Neural crest cell (in vitro differentiated cells): ENCODE measurements at regions not wholly inside any gene's neighbourhood (a gene's known extent, or its start where the extent isn't known, plus 50 kb on each side); places are given as distances from the start of the nearest gene placed in this dataset.

Source experiments
- DNase-seq: peaks from one replicate; pipeline ENCODE4 v3.0.0; 2021; ENCODE audit warnings: low read depth, mixed read lengths, low spot score
- H3K27ac Mint-ChIP-seq: one replicate; pipeline ENCODE4 v1.8.0; 2021; ENCODE audit warnings: mild to moderate bottlenecking, mixed read lengths; ENCODE audit not compliant: unreplicated experiment
- H3K27me3 Mint-ChIP-seq: 2 replicates; pipeline ENCODE4 v1.8.0; 2021; ENCODE audit warnings: low read depth, mild to moderate bottlenecking, mixed read lengths
- H3K36me3 Mint-ChIP-seq: 2 replicates; pipeline ENCODE4 v1.8.0; 2021; ENCODE audit warnings: low read depth, mild to moderate bottlenecking, mixed read lengths
- H3K4me1 Mint-ChIP-seq: 2 replicates; pipeline ENCODE4 v1.8.0; 2021; ENCODE audit warnings: mixed read lengths
- H3K4me3 Mint-ChIP-seq: one replicate; pipeline ENCODE4 v1.8.0; 2021; ENCODE audit warnings: mild to moderate bottlenecking, mixed read lengths
- H3K9me3 Mint-ChIP-seq: 2 replicates; pipeline ENCODE4 v1.8.0; 2021; ENCODE audit warnings: mixed read lengths
- TF ChIP-seq, protein P1 (sequence below): fragments of 200-600 bp; sonication (generic); conservative IDR thresholded peaks from 2 replicates; pipeline ENCODE4 v1.5.0; 2021; ENCODE audit warnings: antibody characterized with exemption, mild to moderate bottlenecking

DNA sequence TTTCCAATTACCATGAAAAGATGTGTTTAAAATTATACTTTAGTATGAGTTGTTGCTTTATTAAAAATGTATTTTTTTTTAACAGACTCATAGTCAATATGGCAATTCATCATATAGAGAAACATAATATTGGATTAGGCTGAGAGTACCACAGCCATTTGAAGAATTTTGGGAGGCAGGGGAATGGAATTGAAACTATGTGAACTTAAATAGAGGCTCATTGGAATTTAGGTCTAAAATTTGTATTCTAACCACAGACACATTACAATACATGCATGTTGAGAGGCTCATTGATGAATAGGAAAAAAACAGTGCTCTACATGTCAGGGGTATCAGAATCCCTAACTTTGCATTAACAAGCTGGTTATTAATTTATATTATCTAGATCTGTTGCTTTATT lies 269.6 kb downstream of the DKK2 start:
- Mint-ChIP-seq H3K4me1 (no peaks in the 10 kb centered on the region), H3K36me3 (no peaks in the 10 kb centered on the region), H3K9me3 (peaks cover 3% of the 10 kb centered on the region), H3K4me3 (no peak overlapping the region), H3K27me3 (peaks cover 2% of the 10 kb centered on the region), H3K27ac (no peak overlapping the region)
- DNase-seq = no peak
- TF ChIP-seq, protein P1, sequence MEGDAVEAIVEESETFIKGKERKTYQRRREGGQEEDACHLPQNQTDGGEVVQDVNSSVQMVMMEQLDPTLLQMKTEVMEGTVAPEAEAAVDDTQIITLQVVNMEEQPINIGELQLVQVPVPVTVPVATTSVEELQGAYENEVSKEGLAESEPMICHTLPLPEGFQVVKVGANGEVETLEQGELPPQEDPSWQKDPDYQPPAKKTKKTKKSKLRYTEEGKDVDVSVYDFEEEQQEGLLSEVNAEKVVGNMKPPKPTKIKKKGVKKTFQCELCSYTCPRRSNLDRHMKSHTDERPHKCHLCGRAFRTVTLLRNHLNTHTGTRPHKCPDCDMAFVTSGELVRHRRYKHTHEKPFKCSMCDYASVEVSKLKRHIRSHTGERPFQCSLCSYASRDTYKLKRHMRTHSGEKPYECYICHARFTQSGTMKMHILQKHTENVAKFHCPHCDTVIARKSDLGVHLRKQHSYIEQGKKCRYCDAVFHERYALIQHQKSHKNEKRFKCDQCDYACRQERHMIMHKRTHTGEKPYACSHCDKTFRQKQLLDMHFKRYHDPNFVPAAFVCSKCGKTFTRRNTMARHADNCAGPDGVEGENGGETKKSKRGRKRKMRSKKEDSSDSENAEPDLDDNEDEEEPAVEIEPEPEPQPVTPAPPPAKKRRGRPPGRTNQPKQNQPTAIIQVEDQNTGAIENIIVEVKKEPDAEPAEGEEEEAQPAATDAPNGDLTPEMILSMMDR = no peak

DNA sequence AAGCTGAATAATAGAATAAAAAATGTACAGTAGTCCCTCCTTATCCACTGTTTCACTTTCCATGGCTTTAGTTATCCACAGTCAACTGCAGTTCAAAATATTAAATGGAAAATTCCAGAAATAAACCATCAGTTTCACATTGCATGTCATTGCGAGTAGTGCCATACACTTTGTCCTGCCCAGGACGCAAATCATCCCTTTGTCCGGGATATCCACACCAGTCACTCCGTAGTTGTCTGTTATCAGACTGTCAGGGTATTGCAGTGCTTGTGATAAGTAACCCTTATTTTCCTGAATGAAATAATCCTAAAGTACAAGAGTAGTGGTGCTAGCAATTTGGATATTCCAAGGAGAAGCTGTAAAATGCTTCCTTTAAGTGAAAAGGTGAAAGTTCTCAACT lies 271.3 kb downstream of the DKK2 start:
- Mint-ChIP-seq H3K27ac (no peak overlapping the region), H3K27me3 (no peaks in the 10 kb centered on the region), H3K36me3 (no peaks in the 10 kb centered on the region), H3K9me3 (peaks cover 2% of the 10 kb centered on the region), H3K4me1 (no peaks in the 10 kb centered on the region), H3K4me3 (no peak overlapping the region)
- DNase-seq = no peak
- TF ChIP-seq, protein P1 = no peak

DNA sequence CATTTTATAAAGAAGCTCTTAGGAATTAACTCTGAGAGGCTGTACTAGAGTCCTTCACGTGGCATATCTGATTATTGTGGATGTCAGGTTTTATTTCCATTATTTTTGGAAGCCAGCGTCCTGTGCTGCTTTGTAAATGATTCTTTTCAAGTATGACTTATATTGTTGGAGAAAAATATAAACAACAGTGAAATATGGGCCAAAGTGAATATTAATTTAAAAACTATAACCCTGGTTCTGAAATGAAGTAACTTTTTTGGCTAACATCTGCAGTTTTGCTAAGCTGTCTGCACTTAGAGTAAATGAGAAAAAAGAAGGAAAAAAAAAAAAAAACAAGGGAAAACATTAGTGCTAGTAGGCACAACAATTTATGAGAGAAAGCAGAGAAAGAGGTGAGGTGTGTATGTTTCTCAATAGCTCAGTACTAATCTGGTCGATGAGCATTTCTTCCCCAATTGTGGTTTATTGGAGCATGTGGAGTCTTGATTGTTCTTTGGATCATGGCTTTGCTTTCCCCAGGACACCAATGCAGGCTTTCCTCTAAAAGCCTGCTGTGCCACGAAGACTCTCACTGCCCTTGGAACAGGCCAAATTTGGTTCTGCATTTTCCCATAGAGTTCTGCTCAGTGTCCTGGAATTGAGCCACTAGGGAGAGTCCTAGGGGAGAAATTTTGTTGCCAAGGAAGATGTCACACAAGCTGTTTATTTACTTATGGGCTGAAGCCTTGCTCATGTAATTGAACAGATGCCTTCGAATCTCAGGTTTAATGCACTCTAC lies 273.3 kb downstream of the DKK2 start:
- no peaks in the 10 kb centered on the region for H3K4me1 Mint-ChIP-seq
- TF ChIP-seq, protein P1 = no peak
- no peak for DNase-seq
- H3K27ac Mint-ChIP-seq = no peak overlapping the region
- no peaks in the 10 kb centered on the region for H3K9me3 Mint-ChIP-seq
- H3K27me3 Mint-ChIP-seq = no peaks in the 10 kb centered on the region
- H3K36me3 Mint-ChIP-seq = no peaks in the 10 kb centered on the region
- no peak overlapping the region for H3K4me3 Mint-ChIP-seq

DNA sequence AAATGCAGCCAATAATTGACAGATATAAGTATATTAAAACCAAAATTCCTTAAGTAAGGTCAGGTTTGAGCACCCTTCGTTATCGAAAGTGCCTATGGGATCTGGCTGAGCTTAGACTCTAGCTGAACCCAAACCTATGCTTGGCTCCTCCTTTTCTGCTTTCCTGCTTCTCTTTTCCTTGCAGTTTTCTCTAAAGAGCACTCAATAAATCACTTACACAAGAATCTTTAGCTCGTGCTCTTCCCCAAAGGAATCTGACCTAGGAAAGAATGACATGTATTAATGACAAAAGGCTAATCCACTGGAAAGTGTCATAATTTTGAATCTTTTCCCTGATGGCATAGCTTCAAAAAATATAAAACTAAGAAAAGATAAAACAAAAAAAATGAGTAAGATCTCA lies 282.7 kb downstream of the DKK2 start:
- Mint-ChIP-seq H3K4me1 (no peaks in the 10 kb centered on the region), H3K4me3 (no peak overlapping the region), H3K9me3 (no peaks in the 10 kb centered on the region), H3K27ac (no peak overlapping the region), H3K27me3 (no peaks in the 10 kb centered on the region), H3K36me3 (no peaks in the 10 kb centered on the region)
- no peak for DNase-seq
- TF ChIP-seq, protein P1 = no peak

DNA sequence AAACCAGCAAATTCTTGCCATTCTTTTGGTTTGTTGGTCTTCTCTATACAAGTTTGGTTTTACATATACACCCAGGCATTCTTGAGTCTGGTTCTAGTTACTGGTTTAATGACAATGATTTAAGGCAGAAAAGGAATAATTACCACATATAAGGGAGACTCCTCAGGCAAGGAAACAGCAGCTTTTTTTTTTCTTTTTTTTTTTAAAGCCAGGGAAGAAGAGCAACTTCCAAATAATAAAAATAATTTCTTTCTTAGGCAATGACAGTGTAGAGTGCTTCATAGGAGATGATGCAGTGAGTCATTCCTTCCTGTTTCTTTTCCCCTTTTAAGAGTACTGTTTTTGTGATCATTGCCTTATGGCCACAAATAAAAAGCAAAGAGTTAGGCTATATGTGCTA lies 289.7 kb downstream of the DKK2 start:
- Mint-ChIP-seq H3K9me3 (no peaks in the 10 kb centered on the region), H3K36me3 (no peaks in the 10 kb centered on the region), H3K4me3 (no peak overlapping the region), H3K27ac (no peak overlapping the region), H3K27me3 (no peaks in the 10 kb centered on the region), H3K4me1 (no peaks in the 10 kb centered on the region)
- TF ChIP-seq, protein P1 = no peak
- no peak for DNase-seq
